Pancreas (tissue), 10 donors: ENCODE measurements at regions not wholly inside any gene's neighbourhood (a gene's known extent, or its start where the extent isn't known, plus 50 kb on each side); places are given as distances from the start of the nearest gene placed in this dataset.
"Not testable (repeated sequence)": the region's sequence is repeated elsewhere in the genome, so short reads cannot be mapped to it uniquely, and the experiment has no call there.

Source experiments
- ATAC-seq, 4 donors: fragments of 200-7000 bp; cut with Tn5 transposase; one replicate each; pipeline versions ENCODE4 v1.8.0 to v1.9.1; 2020; ENCODE audit warnings: mild to moderate bottlenecking in 4 of 4, moderate library complexity in 4 of 4
- DNase-seq, 6 donors: peaks; one replicate each; pipeline ENCODE4 v3.0.0-alpha.2; 2020
- FAIRE-seq: peaks from 2 replicates; lab custom pipeline; 2012; peaks lifted over from hg19 to GRCh38; lab: Jason Lieb, UNC
- H3K27ac ChIP-seq, 4 donors: fragments of 200-600 bp; sonication (generic); 1 replicate in 3 of 4; 2 replicates in 1 of 4; pipeline versions ENCODE4 v1.5.0 to v1.8.0; 2020
- H3K27me3 ChIP-seq, 4 donors: fragments of 200-600 bp; one replicate each; pipeline ENCODE4 v1.8.0; 2021
- H3K36me3 ChIP-seq, 3 donors: fragments of 200-600 bp; sonication (generic) in 1 of 3; one replicate each; pipeline versions ENCODE4 v1.5.0 to v1.8.0; 2020 to 2021
- H3K4me1 ChIP-seq, 3 donors: fragments of 200-600 bp; one replicate each; pipeline ENCODE4 v1.8.0; 2021
- H3K4me3 ChIP-seq, 4 donors: fragments of 200-600 bp; sonication (generic) in 2 of 4; one replicate each; pipeline versions ENCODE4 v1.5.0 to v1.8.0; 2020 to 2021
- H3K9me3 ChIP-seq, 4 donors: fragments of 200-600 bp; one replicate each; pipeline ENCODE4 v1.8.0; 2021
- CTCF ChIP-seq, 4 donors: fragments of 200-600 bp; sonication (generic) in 3 of 4; IDR thresholded peaks; one replicate each; pipeline versions ENCODE4 v1.5.0 to v1.8.0; 2021; ENCODE audit warnings: antibody characterized with exemption in 4 of 4
- WGBS, 2 donors: extraction: QIAGEN DNeasy Blood & Tissue Kit; methylation state at CpG; one replicate each; pipeline ENCODE4 v1.1.7; 2013; 5-methylcytosine and 5-hydroxymethylcytosine counted together
- intact Hi-C, 3 donors: fragments of 100-400 bp; cut with DNase I; formaldehyde crosslinking; loops; one replicate each; pipeline versions ENCODE4 v1.11.1 to v1.14.2; 2022
- donor health status: healthy with polysubstance abuse.
- donor health status: DM: no; HTN: no; CAD: no; lungs with moderate emphysema.
- donor health status: DM: no; HTN: no; CAD: no.
- donor health status: control.
- donor health status: control.
- donor health status: Bipolar disorder and iron deficiency.
- donor health status: DM: yes; HTN: yes; CAD: no.
- donor health status: DM: no; HTN: no; CAD: no.
- donor health status: DM: no; HTN: no; CAD: no.
- donor health status: DM: yes; HTN: yes; CAD: no.

- Histone ChIP-seq H3K27ac (no peak overlapping the region), H3K9me3 (no peaks in the 10 kb centered on the region), H3K4me3 (no peak overlapping the region), H3K4me1 (no peaks in the 10 kb centered on the region), H3K27me3 (no peaks in the 10 kb centered on the region), H3K36me3 (no peaks in the 10 kb centered on the region)
- no peak for DNase-seq
- TF ChIP-seq CTCF (IDR thresholded peaks at IDR 0.05): no peak
- intact Hi-C loops: no loop called here
- no peak for ATAC-seq
- no peak for FAIRE-seq
- 37 to 38% methylated on average over 2 of the region's 2 CpGs for WGBS, 2 donors
Observed at GRCh38 chr1:118481126-118481525, 296.1 kb upstream of the SPAG17 start.

- DNase-seq: no peak
- no peak for FAIRE-seq
- Histone ChIP-seq H3K27ac (no peak overlapping the region), H3K4me1 (no peaks in the 10 kb centered on the region), H3K27me3 (no peaks in the 10 kb centered on the region), H3K9me3 (no peaks in the 10 kb centered on the region), H3K4me3 (no peak overlapping the region), H3K36me3 (no peaks in the 10 kb centered on the region)
- no peak for ATAC-seq
- WGBS, 2 donors: 24 to 32% methylated on average over 3 of the region's 3 CpGs
- intact Hi-C loops: no loop called here
- TF ChIP-seq CTCF (IDR thresholded peaks at IDR 0.05): no peak
Observed at GRCh38 chr1:118479351-118479750, 294.3 kb upstream of the SPAG17 start.

GRCh38 chr1:118473825-118474224 is 288.8 kb upstream of the SPAG17 start:
- intact Hi-C loops: no loop called here
- FAIRE-seq: no peak
- no peaks in the 10 kb centered on the region for H3K36me3 ChIP-seq
- WGBS, 2 donors: 45 to 59% methylated on average over 4 of the region's 4 CpGs
- ATAC-seq: no peak
- H3K27ac ChIP-seq: no peak overlapping the region
- no peak for DNase-seq
- no peaks in the 10 kb centered on the region for H3K9me3 ChIP-seq
- H3K27me3 ChIP-seq: no peaks in the 10 kb centered on the region
- no peaks in the 10 kb centered on the region for H3K4me1 ChIP-seq
- TF ChIP-seq CTCF (IDR thresholded peaks at IDR 0.05): no peak
- H3K4me3 ChIP-seq: no peak overlapping the region

GRCh38 chr1:118464460-118464859 is 279.4 kb upstream of the SPAG17 start:
- H3K9me3 ChIP-seq, DNase-seq, H3K36me3 ChIP-seq, H3K27me3 ChIP-seq, FAIRE-seq, H3K4me1 ChIP-seq, intact Hi-C loops, ATAC-seq, H3K4me3 ChIP-seq, H3K27ac ChIP-seq: not testable (repeated sequence)
- 75 to 89% methylated on average over 8 of the region's 8 CpGs for WGBS, 2 donors

GRCh38 chr1:118461154-118461553 is 276.1 kb upstream of the SPAG17 start:
- no peaks in the 10 kb centered on the region for H3K9me3 ChIP-seq
- DNase-seq: no peak
- ATAC-seq: no peak
- H3K4me1 ChIP-seq: no peaks in the 10 kb centered on the region
- no peak overlapping the region for H3K27ac ChIP-seq
- no peak for TF ChIP-seq CTCF (IDR thresholded peaks at IDR 0.05)
- FAIRE-seq: no peak
- H3K4me3 ChIP-seq: no peak overlapping the region
- H3K27me3 ChIP-seq: no peaks in the 10 kb centered on the region
- intact Hi-C loops: no loop called here
- H3K36me3 ChIP-seq: no peaks in the 10 kb centered on the region

- H3K27ac ChIP-seq: no peak overlapping the region
- no peak for TF ChIP-seq CTCF (IDR thresholded peaks at IDR 0.05)
- no peak for FAIRE-seq
- intact Hi-C loops: no loop called here
- H3K36me3 ChIP-seq: no peaks in the 10 kb centered on the region
- H3K9me3 ChIP-seq: no peaks in the 10 kb centered on the region
- no peaks in the 10 kb centered on the region for H3K27me3 ChIP-seq
- no peaks in the 10 kb centered on the region for H3K4me1 ChIP-seq
- DNase-seq: no peak
- no peak overlapping the region for H3K4me3 ChIP-seq
- ATAC-seq: no peak
Observed at GRCh38 chr1:118459871-118460270, 274.8 kb upstream of the SPAG17 start.

- FAIRE-seq, H3K9me3 ChIP-seq, H3K4me1 ChIP-seq, H3K27ac ChIP-seq, H3K27me3 ChIP-seq, H3K4me3 ChIP-seq, H3K36me3 ChIP-seq, intact Hi-C loops, DNase-seq, ATAC-seq: not testable (repeated sequence)
- 74 to 82% methylated on average over 1 of the region's 1 CpG for WGBS, 2 donors
Observed at GRCh38 chr1:118453856-118454255, 268.8 kb upstream of the SPAG17 start.
